MCF 10A (cell line): ENCODE measurements at regions not wholly inside any gene's neighbourhood (a gene's known extent, or its start where the extent isn't known, plus 50 kb on each side); places are given as distances from the start of the nearest gene placed in this dataset.

Source experiments
- BruUV-seq: library from RNA; stranded (reverse); fragments of 400-500 nt; replicated peaks from 2 replicates; lab custom pipeline; 2021; lab: Mats Ljungman, UMichigan
- CTCF ChIA-PET: fragments of 300-600 bp; sonication (Branson Sonifier 250); formaldehyde crosslinking; extraction: SDS; loops from one replicate; lab custom pipeline; 2021; ENCODE audit warnings: antibody characterized with exemption, inconsistent platforms; lab: Yijun Ruan, JAX
- POLR2A ChIA-PET: fragments of 300-600, 350-650 bp; sonication (Branson Sonifier 250); formaldehyde crosslinking; extraction: SDS; loops from one replicate; lab custom pipeline; 2020; ENCODE audit warnings: antibody characterized with exemption, inconsistent platforms; lab: Yijun Ruan, JAX
- DNase-seq: peaks from one replicate; pipeline ENCODE4 v3.0.0-alpha.2; 2018; ENCODE audit not compliant: unreplicated experiment
- H3K27ac Mint-ChIP-seq: one replicate; pipeline ENCODE4 v1.8.0; 2022; ENCODE audit warnings: mild to moderate bottlenecking, low read depth, mixed read lengths; ENCODE audit not compliant: unreplicated experiment
- H3K27me3 Mint-ChIP-seq: one replicate; pipeline ENCODE4 v1.8.0; 2022; ENCODE audit warnings: mixed read lengths; ENCODE audit not compliant: insufficient read depth, unreplicated experiment
- H3K36me3 Mint-ChIP-seq: one replicate; pipeline ENCODE4 v1.8.0; 2022; ENCODE audit warnings: mild to moderate bottlenecking, moderate library complexity, mixed read lengths; ENCODE audit not compliant: insufficient read depth, unreplicated experiment
- H3K4me1 Mint-ChIP-seq: one replicate; pipeline ENCODE4 v1.8.0; 2022; ENCODE audit warnings: mixed read lengths; ENCODE audit not compliant: insufficient read depth, unreplicated experiment
- H3K4me3 Mint-ChIP-seq: one replicate; pipeline ENCODE4 v1.8.0; 2022; ENCODE audit warnings: mild to moderate bottlenecking, moderate library complexity, mixed read lengths; ENCODE audit not compliant: unreplicated experiment
- H3K9me3 Mint-ChIP-seq: one replicate; pipeline ENCODE4 v1.8.0; 2022; ENCODE audit warnings: mixed read lengths; ENCODE audit not compliant: unreplicated experiment
- CTCF ChIP-seq: fragments of 200-600 bp; IDR thresholded peaks from one replicate; pipeline ENCODE4 v1.8.0; 2022; ENCODE audit warnings: antibody characterized with exemption, mild to moderate bottlenecking; ENCODE audit not compliant: unreplicated experiment
- intact Hi-C: fragments of 100-400 bp; cut with micrococcal nuclease; formaldehyde crosslinking; loops from 2 replicates; pipeline ENCODE4 v1.14.1; 2022

GRCh38 chr1:187281085-187281484, 452.3 kb downstream of the PLA2G4A start:
- Mint-ChIP-seq H3K36me3 (no peaks in the 10 kb centered on the region), H3K4me1 (no peaks in the 10 kb centered on the region), H3K9me3 (no peaks in the 10 kb centered on the region), H3K4me3 (no peak overlapping the region), H3K27me3 (no peaks in the 10 kb centered on the region), H3K27ac (no peak overlapping the region)
- no peak for DNase-seq
- intact Hi-C loops, result no loop called here
- TF ChIP-seq CTCF, result no peak
- POLR2A ChIA-PET, result no interaction called here
- CTCF ChIA-PET, result interaction anchor here (0.6 kb wide), 1 partner anchor 24 kb away, joined by 3 read pairs; no protein-coding TSS in a partner anchor
- BruUV-seq, result no TSS peak

- Mint-ChIP-seq H3K36me3 (no peaks in the 10 kb centered on the region), H3K4me1 (no peaks in the 10 kb centered on the region), H3K4me3 (no peak overlapping the region), H3K27ac (no peak overlapping the region), H3K27me3 (no peaks in the 10 kb centered on the region), H3K9me3 (no peaks in the 10 kb centered on the region)
- BruUV-seq, result no TSS peak
- POLR2A ChIA-PET, result no interaction called here
- intact Hi-C loops, result no loop called here
- DNase-seq, result no peak
- CTCF ChIA-PET, result interaction anchor here (0.5 kb wide), 1 partner anchor 580 kb away, joined by 3 read pairs; no protein-coding TSS in a partner anchor
- TF ChIP-seq CTCF, result no peak
Observed at GRCh38 chr1:187283984-187284383, 455.2 kb downstream of the PLA2G4A start.

- intact Hi-C loops, result no loop called here
- Mint-ChIP-seq H3K36me3 (no peaks in the 10 kb centered on the region), H3K27me3 (no peaks in the 10 kb centered on the region), H3K9me3 (no peaks in the 10 kb centered on the region), H3K4me3 (no peak overlapping the region), H3K27ac (no peak overlapping the region), H3K4me1 (no peaks in the 10 kb centered on the region)
- no peak for DNase-seq
- TF ChIP-seq CTCF, result no peak
- BruUV-seq, result no TSS peak
- POLR2A ChIA-PET, result no interaction called here
- CTCF ChIA-PET, result no interaction called here
Observed at GRCh38 chr1:187294421-187295201, 465.9 kb downstream of the PLA2G4A start.

GRCh38 chr1:187300081-187300480, 471.3 kb downstream of the PLA2G4A start:
- Mint-ChIP-seq H3K27me3 (no peaks in the 10 kb centered on the region), H3K9me3 (no peaks in the 10 kb centered on the region), H3K4me3 (no peak overlapping the region), H3K4me1 (no peaks in the 10 kb centered on the region), H3K27ac (no peak overlapping the region), H3K36me3 (no peaks in the 10 kb centered on the region)
- ChIA-PET CTCF (interaction anchor here (0.7 kb wide), 1 partner anchor 15 kb away, joined by 3 read pairs; no protein-coding TSS in a partner anchor), POLR2A (no interaction called here)
- no peak for DNase-seq
- no TSS peak for BruUV-seq
- TF ChIP-seq CTCF, result no peak
- intact Hi-C loops, result no loop called here
